BLaER1 treated with 17β-estradiol and CSF1 and Interleukin-3, amounts not matched to agents 10 nM and 100 nM (cell line): ENCODE measurements at regions not wholly inside any gene's neighbourhood (a gene's known extent, or its start where the extent isn't known, plus 50 kb on each side); places are given as distances from the start of the nearest gene placed in this dataset.
"Not testable (repeated sequence)": the region's sequence is repeated elsewhere in the genome, so short reads cannot be mapped to it uniquely, and the experiment has no call there.

Experiments used
- H3K27ac ChIP-seq, 11 experiments: shearing (Covaris generic); formaldehyde crosslinking; 2 replicates each; pipeline ENCODE4 v1.8.1; 2022
- H3K27me3 ChIP-seq, 11 experiments: shearing (Covaris generic); formaldehyde crosslinking; 2 replicates each; pipeline ENCODE4 v1.8.1; 2022
- H3K36me3 ChIP-seq, 11 experiments: shearing (Covaris generic); formaldehyde crosslinking; 2 replicates each; pipeline ENCODE4 v1.8.1; 2022
- H3K4me1 ChIP-seq, 10 experiments: shearing (Covaris generic); formaldehyde crosslinking; 2 replicates each; pipeline ENCODE4 v1.8.1; 2022
- H3K4me2 ChIP-seq, 11 experiments: shearing (Covaris generic); formaldehyde crosslinking; 2 replicates each; pipeline ENCODE4 v1.8.1; 2022
- H3K4me3 ChIP-seq, 10 experiments: shearing (Covaris generic); formaldehyde crosslinking; 2 replicates each; pipeline ENCODE4 v1.8.1; 2022
- H3K9ac ChIP-seq, 11 experiments: shearing (Covaris generic); formaldehyde crosslinking; 2 replicates each; pipeline ENCODE4 v1.8.1; 2022
- H3K9me3 ChIP-seq, 11 experiments: shearing (Covaris generic); formaldehyde crosslinking; replicated peaks in 1 of 11; 2 replicates each; pipeline ENCODE4 v1.8.1; 2022
- H4K20me1 ChIP-seq, 11 experiments: shearing (Covaris generic); formaldehyde crosslinking; 2 replicates each; pipeline ENCODE4 v1.8.1; 2022
- Cebpa-rat ChIP-seq, 11 experiments: shearing (Covaris generic); IDR thresholded peaks; 2 replicates each; pipeline ENCODE4 v1.8.1; 2022

DNA sequence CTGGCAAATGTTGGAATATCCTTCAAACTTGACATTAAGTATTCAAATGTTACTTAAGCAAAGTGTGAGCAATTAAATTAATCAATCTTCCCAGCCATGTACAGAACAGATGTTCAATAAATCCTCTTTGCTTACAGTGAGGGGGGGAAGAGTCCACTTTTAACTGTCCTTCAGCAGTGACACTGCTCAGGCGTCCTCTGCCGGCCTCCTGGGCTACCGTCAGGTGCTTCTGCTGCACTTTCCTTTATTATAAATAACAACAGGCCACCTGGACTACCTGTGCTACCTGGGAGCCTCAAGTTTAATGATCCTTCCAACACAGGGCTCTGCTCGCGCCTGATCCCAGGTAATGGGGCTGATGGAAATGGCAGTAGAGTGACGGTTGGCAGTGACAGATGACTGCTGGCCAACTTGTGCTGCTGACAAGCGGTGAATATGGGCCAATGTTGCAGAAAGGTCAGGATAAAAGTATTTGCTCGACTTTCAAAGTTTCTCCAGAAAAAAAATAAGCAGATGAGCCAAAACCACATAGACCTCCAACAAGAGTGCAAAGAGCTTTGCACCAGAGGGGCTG is 460.0 kb upstream of the ZNF507 start:
- Histone ChIP-seq H3K4me1 (no peaks in the 10 kb centered on the region), H3K9me3 (no peaks in the 10 kb centered on the region), H3K27me3 (no peaks in the 10 kb centered on the region), H3K27ac (no peak overlapping the region), H3K9ac (no peak overlapping the region), H4K20me1 (no peaks in the 10 kb centered on the region), H3K4me3 (no peak overlapping the region), H3K4me2 (no peak overlapping the region), H3K36me3 (no peaks in the 10 kb centered on the region)
- TF ChIP-seq Cebpa-rat (IDR thresholded peaks at IDR 0.05): no peak

DNA sequence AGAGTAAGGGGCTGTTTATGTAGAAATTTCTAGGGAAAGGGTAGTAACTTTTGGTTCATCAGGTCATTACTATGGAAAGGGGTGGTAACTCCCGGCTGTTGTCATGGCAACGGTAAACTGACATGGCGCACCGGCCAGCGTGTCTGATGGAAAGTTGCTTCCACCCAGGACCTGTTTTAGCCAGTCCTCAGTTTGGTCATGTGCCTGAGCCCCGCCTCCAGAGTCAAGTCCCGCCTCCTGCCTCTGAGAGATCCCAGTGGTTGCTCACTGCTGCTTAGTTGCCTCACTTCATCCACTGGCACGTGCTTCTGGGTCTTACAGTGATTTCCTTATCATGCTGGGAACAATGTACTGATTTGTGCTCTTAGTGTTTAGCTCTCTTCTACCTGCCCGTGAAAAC is 455.2 kb upstream of the ZNF507 start:
- H3K9ac ChIP-seq: no peak overlapping the region
- H3K4me2 ChIP-seq: no peak overlapping the region
- no peaks in the 10 kb centered on the region for H3K36me3 ChIP-seq
- peaks cover 5 to 12% (median 8%) of the 10 kb centered on the region in 10 experiments; a peak in 12 of 20 replicates for H3K4me1 ChIP-seq
- H3K4me3 ChIP-seq: no peak overlapping the region
- no peaks in the 10 kb centered on the region for H3K27me3 ChIP-seq
- no peak for TF ChIP-seq Cebpa-rat (IDR thresholded peaks at IDR 0.05)
- H3K9me3 ChIP-seq: peaks cover 0 to 14% (median 0%) of the 10 kb centered on the region in 11 experiments; a peak in 6 of 22 replicates
- H3K27ac ChIP-seq: no peak overlapping the region
- no peaks in the 10 kb centered on the region for H4K20me1 ChIP-seq

DNA sequence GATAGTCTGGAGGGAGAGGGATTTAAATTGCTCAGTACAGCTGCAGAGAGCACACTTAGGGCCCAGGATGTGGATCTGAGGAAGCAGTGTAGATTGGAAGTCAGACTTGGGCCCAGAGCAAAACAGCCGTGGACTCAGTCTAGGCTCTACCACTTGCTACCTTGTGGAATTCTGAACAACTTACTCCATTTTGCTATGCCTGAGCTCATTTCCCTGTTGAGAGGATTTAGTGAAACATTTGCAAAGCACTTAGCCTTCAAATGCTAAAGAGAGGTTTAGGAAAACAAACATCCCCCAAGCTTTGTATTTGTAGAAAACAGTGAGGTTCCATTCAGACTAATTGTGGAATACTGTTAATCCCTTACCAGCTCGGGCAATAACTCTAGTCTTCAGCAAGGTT is 453.4 kb upstream of the ZNF507 start:
- no peak overlapping the region for H3K4me3 ChIP-seq
- H3K27ac ChIP-seq: no peak overlapping the region
- no peaks in the 10 kb centered on the region for H4K20me1 ChIP-seq
- H3K9me3 ChIP-seq: peaks cover 0 to 14% (median 0%) of the 10 kb centered on the region in 11 experiments; a peak in 6 of 22 replicates
- no peak for TF ChIP-seq Cebpa-rat (IDR thresholded peaks at IDR 0.05)
- no peaks in the 10 kb centered on the region for H3K27me3 ChIP-seq
- no peaks in the 10 kb centered on the region for H3K36me3 ChIP-seq
- H3K4me2 ChIP-seq: no peak overlapping the region
- H3K4me1 ChIP-seq: peaks cover 5 to 12% (median 8%) of the 10 kb centered on the region in 10 experiments; a peak in 12 of 20 replicates
- no peak overlapping the region for H3K9ac ChIP-seq

DNA sequence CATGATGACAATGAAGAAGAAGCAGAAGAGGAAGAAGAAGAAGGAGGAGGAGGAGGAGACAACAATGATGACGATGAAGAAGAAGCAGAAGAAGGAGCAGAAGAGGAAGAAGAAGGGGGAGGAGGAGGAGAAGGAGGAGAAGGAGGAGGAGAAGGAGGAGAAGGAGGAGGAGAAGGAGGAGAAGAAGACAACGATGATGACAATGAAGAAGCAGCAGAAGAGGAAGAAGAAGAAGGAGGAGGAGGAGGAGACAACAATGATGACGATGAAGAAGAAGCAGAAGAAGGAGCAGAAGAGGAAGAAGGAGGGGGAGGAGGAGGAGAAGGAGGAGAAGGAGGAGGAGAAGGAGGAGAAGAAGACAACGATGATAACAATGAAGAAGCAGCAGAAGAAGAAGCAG is 451.9 kb upstream of the ZNF507 start:
- Histone ChIP-seq H3K4me2 (peak overlapping the region in 3 of 11 experiments; percentile 32 to 34 (median 33); a peak in 3 of 22 replicates), H3K4me1 (peaks cover 5 to 12% (median 8%) of the 10 kb centered on the region in 10 experiments; a peak in 12 of 20 replicates), H3K9me3 (peaks cover 0 to 14% (median 4%) of the 10 kb centered on the region in 11 experiments; a peak in 10 of 22 replicates)
- H3K27me3 ChIP-seq, H3K27ac ChIP-seq, H3K9ac ChIP-seq, H3K36me3 ChIP-seq, H3K4me3 ChIP-seq, H4K20me1 ChIP-seq: not testable (repeated sequence)

DNA sequence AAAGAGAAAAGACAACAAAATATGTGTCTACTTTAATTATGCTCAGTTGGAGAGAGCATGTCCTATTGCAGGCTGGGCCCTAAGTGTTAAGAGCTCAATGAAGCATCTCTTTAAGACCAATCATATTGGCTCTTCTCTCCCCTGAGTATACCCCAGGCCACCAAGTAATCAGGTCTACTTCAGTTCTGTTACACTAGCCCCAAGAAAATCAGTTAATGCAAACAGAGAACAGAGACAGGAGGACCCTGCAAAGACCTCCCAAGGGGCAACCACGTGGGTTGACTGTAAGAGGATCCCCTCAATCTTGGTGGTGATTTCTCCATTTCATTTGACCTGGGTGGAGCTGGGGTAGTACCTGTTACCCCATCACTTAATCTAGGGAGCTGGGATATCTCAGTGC is 451.0 kb upstream of the ZNF507 start:
- Histone ChIP-seq H3K4me1 (peaks cover 5 to 12% (median 8%) of the 10 kb centered on the region in 10 experiments; a peak in 12 of 20 replicates), H3K27ac (no peak overlapping the region), H3K9me3 (peaks cover 0 to 23% (median 9%) of the 10 kb centered on the region in 11 experiments; a peak in 14 of 22 replicates), H3K4me2 (peak overlapping the region in 7 of 11 experiments; percentile 14 to 34 (median 24); a peak in 6 of 22 replicates), H3K4me3 (no peak overlapping the region), H3K27me3 (no peaks in the 10 kb centered on the region), H4K20me1 (no peaks in the 10 kb centered on the region), H3K36me3 (no peaks in the 10 kb centered on the region), H3K9ac (no peak overlapping the region)
- no peak for TF ChIP-seq Cebpa-rat (IDR thresholded peaks at IDR 0.05)

DNA sequence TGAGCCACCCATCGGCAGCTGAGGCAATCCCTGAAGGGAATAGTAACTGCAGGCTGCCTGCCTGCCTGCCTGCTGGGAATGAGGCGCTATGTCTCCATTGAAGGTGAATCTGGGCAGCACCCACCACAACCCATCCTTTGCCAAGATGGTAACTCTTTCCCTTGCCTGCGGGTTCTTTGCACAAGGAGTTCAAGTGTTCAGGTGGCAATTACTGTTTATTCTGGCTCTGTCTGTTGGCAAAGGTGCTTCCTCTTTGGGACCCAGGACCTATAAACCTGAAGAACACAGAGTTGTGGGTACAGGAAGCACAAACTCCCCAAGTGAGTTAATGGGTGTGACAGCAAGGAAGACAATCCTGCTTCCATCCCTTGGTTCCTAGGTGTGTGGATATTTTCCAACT is 448.1 kb upstream of the ZNF507 start:
- Histone ChIP-seq H3K4me2 (no peak overlapping the region), H3K27me3 (no peaks in the 10 kb centered on the region), H3K9me3 (peaks cover 0 to 22% (median 10%) of the 10 kb centered on the region in 11 experiments; a peak in 14 of 22 replicates), H3K36me3 (no peaks in the 10 kb centered on the region), H3K27ac (no peak overlapping the region), H3K4me3 (no peak overlapping the region), H4K20me1 (no peaks in the 10 kb centered on the region), H3K4me1 (peaks cover 5 to 27% (median 10%) of the 10 kb centered on the region in 10 experiments; a peak in 12 of 20 replicates), H3K9ac (no peak overlapping the region)
- no peak for TF ChIP-seq Cebpa-rat (IDR thresholded peaks at IDR 0.05)

DNA sequence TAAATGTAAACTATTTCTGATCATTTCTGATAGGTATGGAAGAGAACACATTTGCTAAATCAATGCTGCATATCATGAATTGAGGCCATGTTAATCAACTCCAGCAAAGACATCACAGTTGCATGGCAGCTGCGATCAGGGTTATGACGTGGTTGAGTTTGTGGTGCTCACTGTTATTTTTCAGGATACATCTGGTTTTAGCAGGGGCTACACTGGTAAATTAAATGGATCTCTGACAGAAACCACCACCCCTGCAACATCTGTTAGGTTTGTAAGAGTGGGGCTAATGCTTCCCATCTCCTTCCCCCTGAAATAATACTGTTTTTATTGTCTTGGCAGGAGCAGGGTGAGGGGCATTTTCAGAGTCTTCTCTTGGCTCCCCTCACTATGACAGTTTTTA is 444.4 kb upstream of the ZNF507 start:
- H3K27me3 ChIP-seq: no peaks in the 10 kb centered on the region
- H3K9me3 ChIP-seq: peaks cover 0 to 23% (median 9%) of the 10 kb centered on the region in 11 experiments; a peak in 12 of 22 replicates
- peak overlapping the region in 2 of 11 experiments; percentile 37 to 50; a peak in 2 of 22 replicates for H3K27ac ChIP-seq
- H4K20me1 ChIP-seq: no peaks in the 10 kb centered on the region
- peak overlapping the region in 5 of 11 experiments; percentile 1 to 54 (median 4); a peak in 8 of 22 replicates for H3K4me2 ChIP-seq
- H3K36me3 ChIP-seq: no peaks in the 10 kb centered on the region
- peaks cover 9 to 27% (median 12%) of the 10 kb centered on the region in 10 experiments for H3K4me1 ChIP-seq
- TF ChIP-seq Cebpa-rat (IDR thresholded peaks at IDR 0.05): no peak
- no peak overlapping the region for H3K4me3 ChIP-seq
- no peak overlapping the region for H3K9ac ChIP-seq

DNA sequence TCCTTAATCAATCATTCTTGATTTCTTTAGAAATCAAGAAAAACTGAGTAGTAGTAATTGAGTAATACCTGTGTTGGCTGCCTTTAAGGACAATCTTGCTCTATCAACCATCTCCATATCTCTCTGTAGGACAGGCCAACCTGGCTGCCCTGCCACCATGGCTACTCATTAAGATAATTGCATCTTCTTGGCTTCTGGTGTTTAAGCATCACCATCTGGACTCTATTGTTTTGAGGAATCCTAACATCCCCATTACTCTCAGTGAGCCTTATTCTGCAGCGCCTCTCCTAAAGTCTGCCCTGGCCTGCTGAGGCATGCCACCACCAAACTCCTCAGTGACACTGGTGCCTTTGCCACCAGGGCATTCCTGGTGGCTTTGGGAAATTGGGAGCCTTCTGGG is 442.6 kb upstream of the ZNF507 start:
- Histone ChIP-seq H3K36me3 (no peaks in the 10 kb centered on the region), H3K9me3 (peaks cover 6 to 28% (median 13%) of the 10 kb centered on the region in 11 experiments; a peak in 17 of 22 replicates), H3K27me3 (no peaks in the 10 kb centered on the region), H3K9ac (no peak overlapping the region), H3K27ac (no peak overlapping the region; a peak in 1 of 22 replicates), H3K4me1 (peaks cover 20 to 45% (median 27%) of the 10 kb centered on the region in 10 experiments), H3K4me2 (no peak overlapping the region), H4K20me1 (no peaks in the 10 kb centered on the region), H3K4me3 (no peak overlapping the region)
- no peak for TF ChIP-seq Cebpa-rat (IDR thresholded peaks at IDR 0.05)

DNA sequence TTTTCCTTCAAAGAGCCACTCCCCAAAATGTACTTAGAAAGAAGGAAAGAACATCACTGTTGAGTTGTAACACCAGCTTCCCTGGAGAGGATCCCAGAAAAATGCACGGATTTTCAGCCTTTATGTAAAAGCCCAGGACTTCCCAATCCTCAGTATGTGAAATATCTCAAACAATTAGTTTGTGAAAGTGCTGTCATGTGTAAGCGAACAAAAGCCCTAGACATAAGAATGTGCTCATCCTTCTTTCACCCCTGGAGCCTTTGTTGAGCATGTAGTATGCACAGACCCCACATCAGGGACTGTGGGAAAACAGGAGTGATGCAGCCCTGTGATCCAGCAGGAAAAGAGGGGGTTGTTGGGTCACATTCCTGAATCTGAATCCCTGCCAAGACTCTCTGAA is 441.4 kb upstream of the ZNF507 start:
- H3K27ac ChIP-seq: peak overlapping the region in 1 of 11 experiments; percentile 27; a peak in 2 of 22 replicates
- H3K36me3 ChIP-seq: no peaks in the 10 kb centered on the region
- no peak overlapping the region for H3K4me3 ChIP-seq
- H3K4me2 ChIP-seq: no peak overlapping the region
- H3K27me3 ChIP-seq: no peaks in the 10 kb centered on the region
- H4K20me1 ChIP-seq: no peaks in the 10 kb centered on the region
- H3K9me3 ChIP-seq: peaks cover 4 to 21% (median 13%) of the 10 kb centered on the region in 11 experiments; a peak in 16 of 22 replicates
- no peak for TF ChIP-seq Cebpa-rat (IDR thresholded peaks at IDR 0.05)
- peaks cover 23 to 56% (median 36%) of the 10 kb centered on the region in 10 experiments for H3K4me1 ChIP-seq
- H3K9ac ChIP-seq: no peak overlapping the region
